HG03520 (cell line): ENCODE measurements at regions not wholly inside any gene's neighbourhood (a gene's known extent, or its start where the extent isn't known, plus 50 kb on each side); places are given as distances from the start of the nearest gene placed in this dataset.
"Not testable (repeated sequence)": the region's sequence is repeated elsewhere in the genome, so short reads cannot be mapped to it uniquely, and the experiment has no call there.

ENCODE experiments used
- ATAC-seq: cut with Tn5 transposase; IDR thresholded peaks from one replicate; pipeline ENCODE4 v1.9.1; 2021; ENCODE audit warnings: mild to moderate bottlenecking, moderate library complexity; ENCODE audit not compliant: unreplicated experiment

GRCh38 chr21:31537872-31538576, 121.5 kb upstream of the SOD1 start:
- no peak for ATAC-seq

- ATAC-seq, result no peak
Measured at GRCh38 chr21:31536138-31536537, 123.4 kb upstream of the SOD1 start.

GRCh38 chr21:31531967-31532366, 127.5 kb upstream of the SOD1 start:
- ATAC-seq, result no peak

- no peak for ATAC-seq
Measured at GRCh38 chr21:31530897-31531705, 128.4 kb upstream of the SOD1 start.

GRCh38 chr21:31530364-31530763, 129.1 kb upstream of the SOD1 start:
- ATAC-seq, result no peak

- no peak for ATAC-seq
Measured at GRCh38 chr21:31529406-31529805, 130.1 kb upstream of the SOD1 start.

- no peak for ATAC-seq
Measured at GRCh38 chr21:31526040-31526439, 133.5 kb upstream of the SOD1 start.

GRCh38 chr21:31524140-31524539, 135.4 kb upstream of the SOD1 start:
- ATAC-seq, result no peak

- no peak for ATAC-seq
Measured at GRCh38 chr21:31521515-31521914, 138.0 kb upstream of the SOD1 start.

GRCh38 chr21:31520561-31521098, 138.9 kb upstream of the SOD1 start:
- no peak for ATAC-seq

GRCh38 chr21:31518580-31518979, 140.9 kb upstream of the SOD1 start:
- ATAC-seq, result no peak

- ATAC-seq, result no peak
Measured at GRCh38 chr21:31517664-31518414, 141.7 kb upstream of the SOD1 start.

- no peak for ATAC-seq
Measured at GRCh38 chr21:31515253-31515652, 144.2 kb upstream of the SOD1 start.

- ATAC-seq, result no peak
Measured at GRCh38 chr21:31514598-31514997, 144.9 kb upstream of the SOD1 start.

- ATAC-seq, result not testable (repeated sequence)
Measured at GRCh38 chr21:31513541-31513940, 146.0 kb upstream of the SOD1 start.

- not testable (repeated sequence) for ATAC-seq
Measured at GRCh38 chr21:31511999-31512398, 147.5 kb upstream of the SOD1 start.

- no peak for ATAC-seq
Measured at GRCh38 chr21:31511258-31511657, 148.2 kb upstream of the SOD1 start.

GRCh38 chr21:31509194-31510017, 150.1 kb upstream of the SOD1 start:
- ATAC-seq, result no peak

- no peak for ATAC-seq
Measured at GRCh38 chr21:31505975-31506374, 153.5 kb upstream of the SOD1 start.

- no peak for ATAC-seq
Measured at GRCh38 chr21:31503939-31504338, 155.6 kb upstream of the SOD1 start.
